ENCODE measurements at regions not wholly inside any gene's neighbourhood (a gene's known extent, or its start where the extent isn't known, plus 50 kb on each side); places are given as distances from the start of the nearest gene placed in this dataset. TPM values are rescaled to one million over a fixed set of nuclear protein-coding genes. Genes with fewer than 3 reads are reported as not detected.

Small RNAs in the stretch of these regions (microRNA-seq; reads per million reads assigned to microRNA genes)
- gene MIR1302-10 (ENCODE audit: borderline number of aligned reads) = not detected
- gene MIR6859-3 (ENCODE audit: borderline number of aligned reads) = not detected

Small RNAs in the stretch of these regions (small RNA-seq; reads per million reads assigned to genes)
- gene AC140725.2 (ENCODE audit: low read depth, low replicate concordance) (not detected), gene MIR6859-3 (ENCODE audit: low read depth, low replicate concordance) (not detected)

All from GM23248 (cell line).